ENCODE measurements at regions not wholly inside any gene's neighbourhood (a gene's known extent, or its start where the extent isn't known, plus 50 kb on each side); places are given as distances from the start of the nearest gene placed in this dataset.
A peak's percentile ranks its signal among the peaks of the same experiment; 100 is the strongest.
"Not testable (repeated sequence)": the region's sequence is repeated elsewhere in the genome, so short reads cannot be mapped to it uniquely, and the experiment has no call there.

GRCh38 chr9:85818971-85819370 lies 77.2 kb upstream of the AGTPBP1 start:
- CTCF ChIA-PET (ENCODE audit: partially characterized antibody), result interaction anchor here (1.1 to 2.7 kb wide), 3 partner anchors 26 to 383 kb away, joined by 3 to 5 read pairs (median 4); no protein-coding TSS in a partner anchor
- H3K27ac ChIP-seq (ENCODE audit: low read depth, low read length); H3K9me3 Mint-ChIP-seq; H3K27ac Mint-ChIP-seq; POLR2A ChIA-PET (ENCODE audit: partially characterized antibody); H3K4me3 ChIP-seq (ENCODE audit: low read length in 2 of 2); H3K27me3 Mint-ChIP-seq; H3K4me1 Mint-ChIP-seq; H3K36me3 ChIP-seq (ENCODE audit: insufficient read depth, low read length); H3K4me1 ChIP-seq (ENCODE audit: insufficient read depth, low read length); H3K4me3 Mint-ChIP-seq; intact Hi-C loops (cut with micrococcal nuclease); H3K27me3 ChIP-seq (ENCODE audit: insufficient read depth, low read length); H3K9me3 ChIP-seq (ENCODE audit: control insufficient read depth in 1 of 2, low read length in 2 of 2): not testable (repeated sequence)
- DNase-seq, result peak; percentile 45 to 57 (median 48)
- H3K36me3 Mint-ChIP-seq, result peaks cover 7 to 15% of the 10 kb centered on the region in 2 donors

GRCh38 chr9:85820598-85820997 lies 78.8 kb upstream of the AGTPBP1 start:
- H3K36me3 ChIP-seq (ENCODE audit: insufficient read depth, low read length); H3K9me3 Mint-ChIP-seq; DNase-seq; H3K4me3 Mint-ChIP-seq; H3K4me3 ChIP-seq (ENCODE audit: low read length in 2 of 2); H3K27me3 ChIP-seq (ENCODE audit: insufficient read depth, low read length); H3K9me3 ChIP-seq (ENCODE audit: control insufficient read depth in 1 of 2, low read length in 2 of 2); intact Hi-C loops (cut with micrococcal nuclease); H3K27ac ChIP-seq (ENCODE audit: low read depth, low read length); H3K4me1 ChIP-seq (ENCODE audit: insufficient read depth, low read length); H3K27me3 Mint-ChIP-seq; H3K4me1 Mint-ChIP-seq; POLR2A ChIA-PET (ENCODE audit: partially characterized antibody): not testable (repeated sequence)
- CTCF ChIA-PET (ENCODE audit: partially characterized antibody), result interaction anchor here (1.6 to 2.7 kb wide), 4 partner anchors 27 to 1505 kb away, joined by 4 to 5 read pairs (median 4); no protein-coding TSS in a partner anchor
- Mint-ChIP-seq H3K36me3 (peaks cover 7 to 19% of the 10 kb centered on the region in 2 donors), H3K27ac (peak overlapping the region in 2 of 7 donors; percentile 23 to 44)

- CTCF ChIA-PET (ENCODE audit: partially characterized antibody), result not testable (repeated sequence)
These were observed 83.2 kb upstream of the AGTPBP1 start for GRCh38 chr9:85824949-85825348.

GRCh38 chr9:85834591-85834990 lies 92.8 kb upstream of the AGTPBP1 start:
- H3K4me1 ChIP-seq (ENCODE audit: insufficient read depth, low read length); H3K9me3 ChIP-seq (ENCODE audit: control insufficient read depth in 1 of 2, low read length in 2 of 2); H3K36me3 ChIP-seq (ENCODE audit: insufficient read depth, low read length); POLR2A ChIA-PET (ENCODE audit: partially characterized antibody); H3K4me3 ChIP-seq (ENCODE audit: low read length in 2 of 2); CTCF ChIA-PET (ENCODE audit: partially characterized antibody); H3K27me3 Mint-ChIP-seq; intact Hi-C loops (cut with micrococcal nuclease); DNase-seq; H3K27me3 ChIP-seq (ENCODE audit: insufficient read depth, low read length); H3K27ac ChIP-seq (ENCODE audit: low read depth, low read length); H3K9me3 Mint-ChIP-seq; H3K4me1 Mint-ChIP-seq; H3K4me3 Mint-ChIP-seq: not testable (repeated sequence)
- Mint-ChIP-seq H3K36me3 (peaks cover 16 to 28% of the 10 kb centered on the region in 2 donors), H3K27ac (peak overlapping the region in 1 of 7 donors; percentile 8)

More at GRCh38 chr9:85824949-85825348, 83.2 kb upstream of the AGTPBP1 start:
- H3K27ac ChIP-seq (ENCODE audit: low read depth, low read length); H3K4me1 Mint-ChIP-seq; POLR2A ChIA-PET (ENCODE audit: partially characterized antibody); intact Hi-C loops (cut with micrococcal nuclease); DNase-seq; H3K27me3 ChIP-seq (ENCODE audit: insufficient read depth, low read length); H3K36me3 ChIP-seq (ENCODE audit: insufficient read depth, low read length); H3K9me3 Mint-ChIP-seq; H3K4me3 ChIP-seq (ENCODE audit: low read length in 2 of 2); H3K9me3 ChIP-seq (ENCODE audit: control insufficient read depth in 1 of 2, low read length in 2 of 2); H3K4me3 Mint-ChIP-seq; H3K27me3 Mint-ChIP-seq; H3K4me1 ChIP-seq (ENCODE audit: insufficient read depth, low read length): not testable (repeated sequence)
- peaks cover 7 to 24% of the 10 kb centered on the region in 2 donors for H3K36me3 Mint-ChIP-seq
- peak overlapping the region in 1 of 7 donors; percentile 29 for H3K27ac Mint-ChIP-seq

- H3K27me3 ChIP-seq (ENCODE audit: insufficient read depth, low read length); H3K9me3 ChIP-seq (ENCODE audit: control insufficient read depth in 1 of 2, low read length in 2 of 2); H3K4me1 Mint-ChIP-seq; H3K9me3 Mint-ChIP-seq; H3K27ac Mint-ChIP-seq; H3K27ac ChIP-seq (ENCODE audit: low read depth, low read length); DNase-seq; H3K27me3 Mint-ChIP-seq; H3K4me3 Mint-ChIP-seq; intact Hi-C loops (cut with micrococcal nuclease); POLR2A ChIA-PET (ENCODE audit: partially characterized antibody); H3K4me1 ChIP-seq (ENCODE audit: insufficient read depth, low read length); H3K36me3 ChIP-seq (ENCODE audit: insufficient read depth, low read length); CTCF ChIA-PET (ENCODE audit: partially characterized antibody); H3K4me3 ChIP-seq (ENCODE audit: low read length in 2 of 2): not testable (repeated sequence)
- H3K36me3 Mint-ChIP-seq, result peaks cover 32 to 38% of the 10 kb centered on the region in 2 donors
These were observed 97.0 kb upstream of the NAA35 start for GRCh38 chr9:85843949-85844348.

GRCh38 chr9:85847782-85848181 lies 93.2 kb upstream of the NAA35 start:
- H3K4me1 ChIP-seq (ENCODE audit: insufficient read depth, low read length); intact Hi-C loops (cut with micrococcal nuclease); H3K27me3 Mint-ChIP-seq; H3K4me1 Mint-ChIP-seq; H3K27me3 ChIP-seq (ENCODE audit: insufficient read depth, low read length); DNase-seq; H3K9me3 Mint-ChIP-seq; POLR2A ChIA-PET (ENCODE audit: partially characterized antibody); CTCF ChIA-PET (ENCODE audit: partially characterized antibody); H3K4me3 Mint-ChIP-seq; H3K27ac Mint-ChIP-seq; H3K9me3 ChIP-seq (ENCODE audit: control insufficient read depth in 1 of 2, low read length in 2 of 2); H3K4me3 ChIP-seq (ENCODE audit: low read length in 2 of 2); H3K27ac ChIP-seq (ENCODE audit: low read depth, low read length); H3K36me3 ChIP-seq (ENCODE audit: insufficient read depth, low read length): not testable (repeated sequence)
- peaks cover 24 to 29% of the 10 kb centered on the region in 2 donors for H3K36me3 Mint-ChIP-seq

- no peaks in the 10 kb centered on the region for H3K36me3 ChIP-seq (ENCODE audit: insufficient read depth, low read length)
- H3K27ac Mint-ChIP-seq, result peak overlapping the region in 1 of 7 donors; percentile 27
- H3K4me1 Mint-ChIP-seq, result no peaks in the 10 kb centered on the region
- H3K27ac ChIP-seq (ENCODE audit: low read depth, low read length), result no peak overlapping the region
- intact Hi-C loops (cut with micrococcal nuclease), result no loop called here
- peaks cover 0 to 12% (median 0%) of the 10 kb centered on the region in 8 donors for H3K9me3 Mint-ChIP-seq
- no peaks in the 10 kb centered on the region for H3K9me3 ChIP-seq (ENCODE audit: control insufficient read depth in 1 of 2, low read length in 2 of 2)
- no peak overlapping the region for H3K4me3 Mint-ChIP-seq
- peaks cover 7 to 34% of the 10 kb centered on the region in 2 donors for H3K36me3 Mint-ChIP-seq
- no peak overlapping the region for H3K4me3 ChIP-seq (ENCODE audit: low read length in 2 of 2)
- POLR2A ChIA-PET (ENCODE audit: partially characterized antibody), result no interaction called here
- no peaks in the 10 kb centered on the region for H3K4me1 ChIP-seq (ENCODE audit: insufficient read depth, low read length)
- no peak for DNase-seq
- H3K27me3 ChIP-seq (ENCODE audit: insufficient read depth, low read length), result no peaks in the 10 kb centered on the region
- no peaks in the 10 kb centered on the region for H3K27me3 Mint-ChIP-seq
- CTCF ChIA-PET (ENCODE audit: partially characterized antibody), result no interaction called here
These were observed 82.7 kb upstream of the NAA35 start for GRCh38 chr9:85858056-85858750.

All from CD4-positive, alpha-beta memory T cell (primary cell).